Neural cell (in vitro differentiated cells): ENCODE measurements at regions not wholly inside any gene's neighbourhood (a gene's known extent, or its start where the extent isn't known, plus 50 kb on each side); places are given as distances from the start of the nearest gene placed in this dataset.

ENCODE experiments used
- POLR2AphosphoS5 ChIP-seq: IDR thresholded peaks from 2 replicates; pipeline ENCODE4 v1.6.1; 2012
- TF ChIP-seq, protein P1 (sequence below): fragments of 450-650 bp; IDR thresholded peaks from 2 replicates; pipeline ENCODE4 v1.5.1; 2014; ENCODE audit warnings: antibody characterized with exemption, mild to moderate bottlenecking, moderate library complexity; ENCODE audit not compliant: poor library complexity, severe bottlenecking

DNA sequence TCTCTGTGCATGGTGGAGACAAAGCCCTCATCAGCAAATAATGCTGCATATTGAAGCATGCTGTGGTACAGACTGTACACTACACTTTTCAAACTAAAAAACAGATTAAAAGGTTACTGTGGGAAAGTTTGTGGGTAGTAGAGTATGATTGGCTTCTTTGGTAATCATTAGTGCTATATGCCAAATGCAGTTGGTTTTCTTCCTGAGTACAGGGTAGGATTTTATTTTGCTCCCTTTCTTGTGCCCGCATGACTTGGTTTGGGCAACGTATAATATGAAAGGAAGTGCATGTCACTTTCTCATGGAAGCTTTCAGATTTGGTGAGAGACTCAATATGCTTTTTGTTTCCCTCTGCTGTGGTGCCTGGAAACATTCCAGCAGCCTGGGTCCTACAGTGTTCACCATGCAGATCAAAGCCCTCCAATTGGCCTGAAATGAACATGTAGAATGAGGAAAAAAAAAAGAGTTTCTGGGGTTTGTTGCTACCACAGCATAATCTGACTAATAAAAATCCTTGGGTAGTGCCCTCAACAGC is 270.7 kb upstream of the ADGRB3 start:
- TF ChIP-seq POLR2AphosphoS5, result no peak
- TF ChIP-seq, protein P1, sequence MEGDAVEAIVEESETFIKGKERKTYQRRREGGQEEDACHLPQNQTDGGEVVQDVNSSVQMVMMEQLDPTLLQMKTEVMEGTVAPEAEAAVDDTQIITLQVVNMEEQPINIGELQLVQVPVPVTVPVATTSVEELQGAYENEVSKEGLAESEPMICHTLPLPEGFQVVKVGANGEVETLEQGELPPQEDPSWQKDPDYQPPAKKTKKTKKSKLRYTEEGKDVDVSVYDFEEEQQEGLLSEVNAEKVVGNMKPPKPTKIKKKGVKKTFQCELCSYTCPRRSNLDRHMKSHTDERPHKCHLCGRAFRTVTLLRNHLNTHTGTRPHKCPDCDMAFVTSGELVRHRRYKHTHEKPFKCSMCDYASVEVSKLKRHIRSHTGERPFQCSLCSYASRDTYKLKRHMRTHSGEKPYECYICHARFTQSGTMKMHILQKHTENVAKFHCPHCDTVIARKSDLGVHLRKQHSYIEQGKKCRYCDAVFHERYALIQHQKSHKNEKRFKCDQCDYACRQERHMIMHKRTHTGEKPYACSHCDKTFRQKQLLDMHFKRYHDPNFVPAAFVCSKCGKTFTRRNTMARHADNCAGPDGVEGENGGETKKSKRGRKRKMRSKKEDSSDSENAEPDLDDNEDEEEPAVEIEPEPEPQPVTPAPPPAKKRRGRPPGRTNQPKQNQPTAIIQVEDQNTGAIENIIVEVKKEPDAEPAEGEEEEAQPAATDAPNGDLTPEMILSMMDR, result no peak
